ENCODE measurements at regions not wholly inside any gene's neighbourhood (a gene's known extent, or its start where the extent isn't known, plus 50 kb on each side); places are given as distances from the start of the nearest gene placed in this dataset.

DNA sequence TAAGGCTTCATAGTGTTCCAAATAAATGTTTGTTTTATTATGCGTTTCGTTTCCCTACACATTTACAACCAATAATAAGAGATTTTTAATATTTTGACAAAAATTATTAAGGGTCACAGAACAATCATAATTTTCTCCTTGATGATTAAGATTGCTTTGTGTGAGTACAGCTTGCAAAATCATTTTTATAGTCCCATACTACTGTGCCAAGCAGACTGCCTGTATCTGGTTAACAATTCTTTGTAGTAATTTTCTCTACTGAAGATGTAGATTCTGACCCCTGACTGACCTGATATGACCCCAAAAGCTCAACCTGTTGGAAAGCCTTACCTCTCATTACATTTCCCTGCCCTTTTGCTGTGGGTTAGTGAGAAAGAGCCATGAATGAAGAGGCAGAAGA lies 311.9 kb upstream of the PIK3R1 start:
- TF ChIP-seq, protein P1, sequence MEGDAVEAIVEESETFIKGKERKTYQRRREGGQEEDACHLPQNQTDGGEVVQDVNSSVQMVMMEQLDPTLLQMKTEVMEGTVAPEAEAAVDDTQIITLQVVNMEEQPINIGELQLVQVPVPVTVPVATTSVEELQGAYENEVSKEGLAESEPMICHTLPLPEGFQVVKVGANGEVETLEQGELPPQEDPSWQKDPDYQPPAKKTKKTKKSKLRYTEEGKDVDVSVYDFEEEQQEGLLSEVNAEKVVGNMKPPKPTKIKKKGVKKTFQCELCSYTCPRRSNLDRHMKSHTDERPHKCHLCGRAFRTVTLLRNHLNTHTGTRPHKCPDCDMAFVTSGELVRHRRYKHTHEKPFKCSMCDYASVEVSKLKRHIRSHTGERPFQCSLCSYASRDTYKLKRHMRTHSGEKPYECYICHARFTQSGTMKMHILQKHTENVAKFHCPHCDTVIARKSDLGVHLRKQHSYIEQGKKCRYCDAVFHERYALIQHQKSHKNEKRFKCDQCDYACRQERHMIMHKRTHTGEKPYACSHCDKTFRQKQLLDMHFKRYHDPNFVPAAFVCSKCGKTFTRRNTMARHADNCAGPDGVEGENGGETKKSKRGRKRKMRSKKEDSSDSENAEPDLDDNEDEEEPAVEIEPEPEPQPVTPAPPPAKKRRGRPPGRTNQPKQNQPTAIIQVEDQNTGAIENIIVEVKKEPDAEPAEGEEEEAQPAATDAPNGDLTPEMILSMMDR (IDR thresholded peaks at IDR 0.05): no peak
- no peak for TF ChIP-seq POLR2A (IDR thresholded peaks at IDR 0.05)
